GM12872 (cell line): ENCODE measurements at regions not wholly inside any gene's neighbourhood (a gene's known extent, or its start where the extent isn't known, plus 50 kb on each side); places are given as distances from the start of the nearest gene placed in this dataset.

Experiments used
- TF ChIP-seq, protein P1 (sequence below): IDR thresholded peaks from 3 replicates; pipeline ENCODE4 v1.5.1; 2011; ENCODE audit warnings: low read depth, mild to moderate bottlenecking, low read length, moderate library complexity; ENCODE audit not compliant: insufficient read depth

DNA sequence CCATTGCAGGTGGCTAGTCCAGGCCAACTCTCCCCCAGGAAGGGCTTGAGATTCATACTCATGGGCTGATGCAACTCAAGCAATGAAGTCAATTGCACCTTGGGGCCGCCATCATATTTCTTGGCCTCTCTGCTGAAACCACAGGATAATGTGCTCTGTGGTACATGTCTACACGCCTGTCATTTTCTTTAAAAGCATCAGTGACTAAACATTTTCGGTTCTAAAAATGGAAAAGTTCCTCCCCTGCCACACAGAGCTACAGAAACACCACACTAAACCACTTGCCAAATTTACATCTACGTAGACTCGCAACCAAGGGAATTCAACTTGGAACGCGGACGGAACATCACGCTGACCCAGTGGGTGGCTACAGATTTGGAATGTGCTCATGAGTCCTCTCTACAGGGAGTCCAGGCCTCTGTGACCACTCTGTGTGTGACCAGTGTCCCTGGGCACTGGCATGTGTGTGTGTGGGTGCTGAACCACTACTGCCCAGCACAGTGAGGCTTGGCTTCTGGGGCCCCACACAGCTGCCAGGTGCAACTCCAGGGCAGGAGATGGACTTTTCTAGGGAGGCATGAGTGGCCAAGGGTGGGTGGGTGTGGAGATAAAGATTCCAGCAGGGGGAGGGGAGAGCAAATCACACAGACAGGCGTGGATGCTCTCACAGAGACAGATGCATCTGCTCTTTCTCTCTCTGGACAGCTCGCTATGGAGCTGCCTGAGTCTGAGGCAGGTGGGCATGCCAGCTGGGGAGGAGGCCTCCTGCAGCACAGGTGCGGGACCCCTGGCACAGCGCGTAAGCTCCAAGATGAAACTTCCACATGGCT, 261.9 kb downstream of the CTTN start:
- TF ChIP-seq, protein P1, sequence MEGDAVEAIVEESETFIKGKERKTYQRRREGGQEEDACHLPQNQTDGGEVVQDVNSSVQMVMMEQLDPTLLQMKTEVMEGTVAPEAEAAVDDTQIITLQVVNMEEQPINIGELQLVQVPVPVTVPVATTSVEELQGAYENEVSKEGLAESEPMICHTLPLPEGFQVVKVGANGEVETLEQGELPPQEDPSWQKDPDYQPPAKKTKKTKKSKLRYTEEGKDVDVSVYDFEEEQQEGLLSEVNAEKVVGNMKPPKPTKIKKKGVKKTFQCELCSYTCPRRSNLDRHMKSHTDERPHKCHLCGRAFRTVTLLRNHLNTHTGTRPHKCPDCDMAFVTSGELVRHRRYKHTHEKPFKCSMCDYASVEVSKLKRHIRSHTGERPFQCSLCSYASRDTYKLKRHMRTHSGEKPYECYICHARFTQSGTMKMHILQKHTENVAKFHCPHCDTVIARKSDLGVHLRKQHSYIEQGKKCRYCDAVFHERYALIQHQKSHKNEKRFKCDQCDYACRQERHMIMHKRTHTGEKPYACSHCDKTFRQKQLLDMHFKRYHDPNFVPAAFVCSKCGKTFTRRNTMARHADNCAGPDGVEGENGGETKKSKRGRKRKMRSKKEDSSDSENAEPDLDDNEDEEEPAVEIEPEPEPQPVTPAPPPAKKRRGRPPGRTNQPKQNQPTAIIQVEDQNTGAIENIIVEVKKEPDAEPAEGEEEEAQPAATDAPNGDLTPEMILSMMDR = no peak

DNA sequence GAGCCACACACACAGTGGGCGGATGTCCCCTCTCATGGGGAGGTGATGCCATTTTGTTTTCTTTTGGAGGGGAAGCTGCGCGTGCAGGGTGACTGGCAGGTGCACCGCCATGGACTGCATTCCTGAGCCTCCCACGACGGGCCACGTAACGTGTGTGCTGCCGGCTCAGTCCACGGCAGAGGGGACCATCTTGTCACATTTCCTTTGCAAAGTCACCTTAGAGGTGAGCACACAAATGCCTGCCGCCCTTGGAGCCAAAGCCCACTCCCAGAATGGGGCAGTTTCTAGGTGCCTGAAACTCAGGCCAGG, 262.5 kb downstream of the CTTN start:
- TF ChIP-seq, protein P1 = no peak

DNA sequence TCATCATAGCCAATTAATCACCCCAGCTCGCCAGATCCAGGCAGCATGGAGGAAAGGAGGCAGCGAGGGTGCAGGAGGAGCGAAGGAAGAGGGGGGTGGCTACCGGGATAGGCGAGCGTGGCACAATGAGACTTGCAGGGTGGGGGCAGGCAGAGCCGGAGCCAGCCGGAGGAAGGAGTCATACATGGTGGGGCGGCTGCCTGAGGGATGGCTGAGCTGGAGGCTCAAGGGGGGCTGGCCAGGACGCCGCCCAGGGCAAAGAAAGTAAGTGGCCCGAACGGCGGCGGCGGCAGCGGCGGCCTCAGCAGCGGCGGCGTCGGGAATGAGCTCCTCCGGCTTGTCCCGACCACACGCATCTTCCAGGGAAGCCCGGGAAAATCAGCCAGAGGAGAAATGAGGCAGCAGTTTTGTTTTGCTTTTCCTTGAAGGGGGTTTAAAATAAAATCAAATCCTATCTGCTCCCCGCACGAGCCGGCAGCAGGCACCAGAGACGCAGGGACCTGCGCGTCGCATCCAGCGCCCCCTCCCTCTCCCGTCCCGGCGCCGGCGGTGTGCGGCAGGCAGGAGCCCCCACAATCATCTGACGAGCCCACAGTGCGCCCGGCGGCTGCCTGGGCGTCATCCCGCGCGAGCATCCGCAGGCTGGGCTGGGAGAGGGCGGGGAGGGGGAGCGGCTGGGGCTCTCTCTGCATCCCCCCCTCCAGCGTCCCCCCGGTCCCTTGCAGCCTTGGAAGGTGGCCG, 263.6 kb downstream of the CTTN start:
- TF ChIP-seq, protein P1 = no peak

DNA sequence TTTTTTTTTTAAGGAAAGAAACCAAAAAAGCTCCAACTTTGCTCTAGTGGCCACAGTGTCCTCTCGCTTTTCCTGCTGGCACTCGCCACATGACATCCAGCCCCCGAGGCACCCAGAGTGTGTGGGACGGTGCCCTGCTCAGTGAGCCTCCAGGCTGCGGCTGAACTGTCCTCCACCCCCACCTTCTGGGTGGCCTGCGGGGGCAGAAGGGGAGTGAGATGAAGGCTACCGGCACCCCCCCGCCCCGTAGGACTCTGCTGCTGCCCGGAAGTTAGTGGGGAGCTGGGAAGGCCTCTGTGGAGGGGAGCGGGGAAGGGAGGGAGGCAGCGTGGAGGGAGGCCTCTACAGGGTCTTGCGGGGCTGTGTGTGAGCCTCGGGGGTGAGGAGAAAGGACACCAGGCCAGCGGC, 264.4 kb downstream of the CTTN start:
- TF ChIP-seq, protein P1 = no peak

DNA sequence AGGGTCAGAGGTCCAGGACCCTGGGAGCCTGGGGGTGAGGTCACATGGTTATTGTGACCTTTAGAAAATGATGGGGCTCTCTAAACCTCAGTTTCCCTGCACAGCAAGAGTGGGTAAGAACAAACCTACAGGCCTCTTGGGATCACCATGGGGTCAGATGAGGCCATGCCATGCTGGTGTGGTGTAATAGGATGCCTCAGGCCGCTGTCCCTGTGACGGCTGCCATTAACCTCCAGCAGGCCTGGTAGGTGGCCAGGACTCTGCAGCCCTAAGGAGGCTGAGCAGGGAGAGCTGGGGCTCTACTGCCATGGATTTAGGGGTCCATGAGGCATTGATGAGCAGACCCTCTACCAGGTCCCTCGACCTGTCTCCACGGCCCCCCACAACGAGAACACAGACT, 265.5 kb downstream of the CTTN start:
- TF ChIP-seq, protein P1 = no peak

- TF ChIP-seq, protein P1 = no peak
Observed at GRCh38 chr11:70666311-70666710, 268.0 kb downstream of the CTTN start.

GRCh38 chr11:70667767-70668166, 269.4 kb downstream of the CTTN start:
- TF ChIP-seq, protein P1 = no peak
